ENCODE measurements at regions not wholly inside any gene's neighbourhood (a gene's known extent, or its start where the extent isn't known, plus 50 kb on each side); places are given as distances from the start of the nearest gene placed in this dataset.

GRCh38 chr2:5316001-5316490, 376.1 kb upstream of the SOX11 start:
- H3K4me1 ChIP-seq (ENCODE audit: control insufficient read depth, insufficient read depth, low read length), result no peaks in the 10 kb centered on the region
- H3K9me3 ChIP-seq (replicated peaks; ENCODE audit: low read length), result no peaks in the 10 kb centered on the region
- no peaks in the 10 kb centered on the region for H3K27me3 ChIP-seq (ENCODE audit: control insufficient read depth, insufficient read depth, low read length)
- H3K36me3 ChIP-seq (ENCODE audit: insufficient read depth, low read length), result no peaks in the 10 kb centered on the region
- H3K4me3 ChIP-seq (ENCODE audit: low read length), result no peak overlapping the region
- no peak overlapping the region for H3K9ac ChIP-seq (ENCODE audit: low read depth, low read length)
- H3K4me2 ChIP-seq (ENCODE audit: low read length), result no peak overlapping the region

GRCh38 chr2:5319493-5319892, 372.7 kb upstream of the SOX11 start:
- H3K27me3 ChIP-seq (ENCODE audit: control insufficient read depth, insufficient read depth, low read length), result no peaks in the 10 kb centered on the region

DNA sequence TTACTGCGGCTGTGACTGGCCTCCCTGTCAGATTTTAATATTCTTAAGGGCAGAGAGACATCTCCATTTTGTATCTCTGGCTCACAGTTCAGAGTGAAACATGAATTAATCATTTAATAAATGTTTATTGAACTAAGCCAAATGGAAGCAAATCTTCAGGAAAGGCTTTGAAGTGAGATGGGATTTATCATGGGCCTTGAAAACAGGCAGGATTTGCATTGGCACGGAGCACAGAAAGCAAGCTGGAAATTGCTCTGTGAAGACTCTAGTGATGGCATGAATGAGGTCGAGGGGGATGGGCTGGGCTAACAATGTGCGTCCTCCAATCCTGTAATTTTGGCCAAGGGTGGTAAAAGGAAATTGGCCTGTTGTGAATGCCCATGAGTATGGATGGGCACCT, 369.8 kb upstream of the SOX11 start:
- no peak overlapping the region for H3K4me2 ChIP-seq (ENCODE audit: low read length)
- no peak overlapping the region for H3K9ac ChIP-seq (ENCODE audit: low read depth, low read length)
- no peaks in the 10 kb centered on the region for H3K4me1 ChIP-seq (ENCODE audit: control insufficient read depth, insufficient read depth, low read length)
- no peaks in the 10 kb centered on the region for H3K36me3 ChIP-seq (ENCODE audit: insufficient read depth, low read length)
- no peaks in the 10 kb centered on the region for H3K9me3 ChIP-seq (replicated peaks; ENCODE audit: low read length)
- no peaks in the 10 kb centered on the region for H3K27me3 ChIP-seq (ENCODE audit: control insufficient read depth, insufficient read depth, low read length)
- no peak overlapping the region for H3K4me3 ChIP-seq (ENCODE audit: low read length)

More at GRCh38 chr2:5319493-5319892, 372.7 kb upstream of the SOX11 start:
- no peaks in the 10 kb centered on the region for H3K9me3 ChIP-seq (replicated peaks; ENCODE audit: low read length)
- H3K4me3 ChIP-seq (ENCODE audit: low read length), result no peak overlapping the region
- no peaks in the 10 kb centered on the region for H3K4me1 ChIP-seq (ENCODE audit: control insufficient read depth, insufficient read depth, low read length)
- H3K4me2 ChIP-seq (ENCODE audit: low read length), result no peak overlapping the region
- H3K9ac ChIP-seq (ENCODE audit: low read depth, low read length), result no peak overlapping the region
- no peaks in the 10 kb centered on the region for H3K36me3 ChIP-seq (ENCODE audit: insufficient read depth, low read length)

DNA sequence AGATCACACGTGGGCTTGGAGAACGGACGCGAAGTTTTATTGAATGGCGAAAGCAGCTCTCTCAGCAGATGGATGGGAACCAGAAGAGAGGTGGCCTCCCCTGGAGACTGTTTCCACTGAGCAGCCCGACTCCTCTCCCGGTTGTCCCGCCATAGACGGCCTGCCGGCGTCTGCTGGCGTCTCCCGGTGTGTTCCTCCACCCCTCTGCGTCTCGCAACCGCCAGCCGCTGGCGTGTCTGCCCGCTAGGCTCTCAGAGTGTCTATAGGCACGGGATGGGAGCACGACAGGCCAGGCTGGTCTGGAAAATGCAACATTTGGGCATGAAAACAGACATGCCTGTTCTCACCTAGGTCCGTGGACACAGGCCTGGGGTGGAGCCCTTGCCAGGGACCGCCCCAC, 366.7 kb upstream of the SOX11 start:
- Histone ChIP-seq H3K4me1 (ENCODE audit: control insufficient read depth, insufficient read depth, low read length) (no peaks in the 10 kb centered on the region), H3K9me3 (replicated peaks; ENCODE audit: low read length) (no peaks in the 10 kb centered on the region), H3K4me3 (ENCODE audit: low read length) (no peak overlapping the region), H3K9ac (ENCODE audit: low read depth, low read length) (no peak overlapping the region), H3K4me2 (ENCODE audit: low read length) (no peak overlapping the region), H3K36me3 (ENCODE audit: insufficient read depth, low read length) (no peaks in the 10 kb centered on the region), H3K27me3 (ENCODE audit: control insufficient read depth, insufficient read depth, low read length) (no peaks in the 10 kb centered on the region)

GRCh38 chr2:5328826-5329225, 363.4 kb upstream of the SOX11 start:
- no peak overlapping the region for H3K9ac ChIP-seq (ENCODE audit: low read depth, low read length)
- H3K27me3 ChIP-seq (ENCODE audit: control insufficient read depth, insufficient read depth, low read length), result no peaks in the 10 kb centered on the region
- H3K36me3 ChIP-seq (ENCODE audit: insufficient read depth, low read length), result no peaks in the 10 kb centered on the region
- H3K9me3 ChIP-seq (replicated peaks; ENCODE audit: low read length), result no peaks in the 10 kb centered on the region
- no peak overlapping the region for H3K4me3 ChIP-seq (ENCODE audit: low read length)
- H3K4me2 ChIP-seq (ENCODE audit: low read length), result no peak overlapping the region
- H3K4me1 ChIP-seq (ENCODE audit: control insufficient read depth, insufficient read depth, low read length), result no peaks in the 10 kb centered on the region

DNA sequence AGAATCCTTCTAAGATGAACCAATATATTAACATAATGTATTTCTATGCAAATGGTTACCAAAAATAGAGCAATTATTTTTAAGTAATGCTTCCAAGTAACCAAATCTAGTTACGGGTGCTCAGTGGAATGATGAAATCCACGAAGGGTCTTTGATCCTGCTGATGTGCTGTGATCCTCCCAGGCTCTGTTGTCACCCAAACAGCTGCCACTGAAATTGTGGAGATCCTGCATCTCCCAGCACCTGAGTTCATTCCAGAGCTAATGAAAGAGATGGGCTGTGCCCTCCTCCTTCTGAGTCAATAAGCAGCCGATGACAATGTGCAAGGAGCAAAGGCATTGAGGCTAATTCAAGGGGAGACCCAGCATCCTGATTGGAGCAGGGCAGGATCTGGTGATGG, 362.4 kb upstream of the SOX11 start:
- Histone ChIP-seq H3K4me1 (ENCODE audit: control insufficient read depth, insufficient read depth, low read length) (no peaks in the 10 kb centered on the region), H3K36me3 (ENCODE audit: insufficient read depth, low read length) (no peaks in the 10 kb centered on the region), H3K9me3 (replicated peaks; ENCODE audit: low read length) (no peaks in the 10 kb centered on the region)

DNA sequence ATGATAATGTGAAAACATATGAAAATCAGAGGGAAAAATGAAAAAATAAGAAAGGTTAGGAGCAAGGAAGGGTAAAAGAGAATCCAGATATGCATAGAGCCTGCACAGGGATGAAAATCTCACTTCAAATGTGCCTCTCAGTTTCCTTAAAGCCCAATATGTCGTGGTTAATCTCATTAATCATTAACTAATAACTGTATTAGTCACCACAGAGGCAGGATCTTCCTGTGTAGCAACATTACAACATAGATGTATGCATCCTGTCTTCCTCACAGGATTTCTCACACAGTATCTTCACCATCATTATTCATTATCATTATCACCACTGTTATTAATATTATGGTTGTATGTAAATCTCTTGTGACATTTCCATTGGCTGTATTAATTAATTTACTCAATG, 361.2 kb upstream of the SOX11 start:
- no peak overlapping the region for H3K9ac ChIP-seq (ENCODE audit: low read depth, low read length)
- no peak overlapping the region for H3K4me3 ChIP-seq (ENCODE audit: low read length)
- H3K36me3 ChIP-seq (ENCODE audit: insufficient read depth, low read length), result no peaks in the 10 kb centered on the region
- no peak overlapping the region for H3K4me2 ChIP-seq (ENCODE audit: low read length)
- H3K4me1 ChIP-seq (ENCODE audit: control insufficient read depth, insufficient read depth, low read length), result no peaks in the 10 kb centered on the region
- H3K9me3 ChIP-seq (replicated peaks; ENCODE audit: low read length), result no peaks in the 10 kb centered on the region
- H3K27me3 ChIP-seq (ENCODE audit: control insufficient read depth, insufficient read depth, low read length), result no peaks in the 10 kb centered on the region

More for the DNA sequence above, 362.4 kb upstream of the SOX11 start:
- Histone ChIP-seq H3K4me2 (ENCODE audit: low read length) (no peak overlapping the region), H3K4me3 (ENCODE audit: low read length) (no peak overlapping the region), H3K9ac (ENCODE audit: low read depth, low read length) (no peak overlapping the region), H3K27me3 (ENCODE audit: control insufficient read depth, insufficient read depth, low read length) (no peaks in the 10 kb centered on the region)

DNA sequence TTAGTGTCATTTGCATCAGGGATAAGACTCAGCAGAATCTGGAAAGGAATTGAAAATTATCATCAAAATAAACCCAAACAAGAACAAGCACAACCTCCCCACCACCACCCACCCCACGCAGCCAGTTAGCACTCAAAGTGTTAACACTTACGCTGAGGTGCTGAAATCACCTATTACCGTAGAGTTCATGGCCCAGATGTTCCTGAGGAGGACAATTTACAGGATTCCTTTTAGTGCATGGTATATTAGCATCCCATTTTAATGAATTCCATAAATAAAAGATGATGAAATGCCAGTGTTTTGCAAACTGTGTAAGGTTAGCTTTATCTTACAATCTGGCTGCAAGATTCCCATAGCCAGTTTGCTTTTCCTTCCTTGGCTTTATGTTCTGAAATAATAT, 359.3 kb upstream of the SOX11 start:
- H3K4me2 ChIP-seq (ENCODE audit: low read length), result no peak overlapping the region
- no peaks in the 10 kb centered on the region for H3K9me3 ChIP-seq (replicated peaks; ENCODE audit: low read length)
- H3K9ac ChIP-seq (ENCODE audit: low read depth, low read length), result no peak overlapping the region
- no peaks in the 10 kb centered on the region for H3K4me1 ChIP-seq (ENCODE audit: control insufficient read depth, insufficient read depth, low read length)
- no peaks in the 10 kb centered on the region for H3K27me3 ChIP-seq (ENCODE audit: control insufficient read depth, insufficient read depth, low read length)
- H3K36me3 ChIP-seq (ENCODE audit: insufficient read depth, low read length), result no peaks in the 10 kb centered on the region
- H3K4me3 ChIP-seq (ENCODE audit: low read length), result no peak overlapping the region

- H3K9ac ChIP-seq (ENCODE audit: low read depth, low read length), result no peak overlapping the region
- no peaks in the 10 kb centered on the region for H3K9me3 ChIP-seq (replicated peaks; ENCODE audit: low read length)
- no peaks in the 10 kb centered on the region for H3K4me1 ChIP-seq (ENCODE audit: control insufficient read depth, insufficient read depth, low read length)
- H3K36me3 ChIP-seq (ENCODE audit: insufficient read depth, low read length), result no peaks in the 10 kb centered on the region
- no peaks in the 10 kb centered on the region for H3K27me3 ChIP-seq (ENCODE audit: control insufficient read depth, insufficient read depth, low read length)
- H3K4me2 ChIP-seq (ENCODE audit: low read length), result no peak overlapping the region
- H3K4me3 ChIP-seq (ENCODE audit: low read length), result no peak overlapping the region
Observed at GRCh38 chr2:5339473-5339872, 352.7 kb upstream of the SOX11 start.

GRCh38 chr2:5343785-5344335, 348.3 kb upstream of the SOX11 start:
- no peaks in the 10 kb centered on the region for H3K36me3 ChIP-seq (ENCODE audit: insufficient read depth, low read length)
- no peak overlapping the region for H3K4me2 ChIP-seq (ENCODE audit: low read length)
- no peak overlapping the region for H3K9ac ChIP-seq (ENCODE audit: low read depth, low read length)
- H3K4me1 ChIP-seq (ENCODE audit: control insufficient read depth, insufficient read depth, low read length), result no peaks in the 10 kb centered on the region
- no peak overlapping the region for H3K4me3 ChIP-seq (ENCODE audit: low read length)
- H3K9me3 ChIP-seq (replicated peaks; ENCODE audit: low read length), result no peaks in the 10 kb centered on the region
- no peaks in the 10 kb centered on the region for H3K27me3 ChIP-seq (ENCODE audit: control insufficient read depth, insufficient read depth, low read length)

DNA sequence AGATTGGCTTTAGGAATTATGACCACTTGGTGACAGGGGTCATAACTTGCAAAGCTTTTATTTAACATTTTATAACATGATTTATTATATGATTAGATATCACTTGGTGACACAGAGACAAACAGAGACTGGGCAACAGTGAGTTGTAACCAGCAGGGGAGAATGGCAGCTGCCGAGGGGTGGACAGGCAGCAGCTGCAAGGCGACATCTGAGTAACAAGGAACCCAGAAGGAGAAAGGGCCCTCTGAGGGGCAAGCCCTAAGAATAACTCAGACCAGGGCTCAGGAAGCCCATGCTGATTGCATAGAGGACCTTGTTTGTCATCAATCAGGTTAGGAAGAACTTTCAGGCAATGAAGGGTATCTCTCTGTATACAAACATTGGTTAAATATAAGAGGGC, 339.9 kb upstream of the SOX11 start:
- Histone ChIP-seq H3K4me1 (ENCODE audit: control insufficient read depth, insufficient read depth, low read length) (no peaks in the 10 kb centered on the region), H3K9ac (ENCODE audit: low read depth, low read length) (no peak overlapping the region), H3K9me3 (replicated peaks; ENCODE audit: low read length) (no peaks in the 10 kb centered on the region), H3K27me3 (ENCODE audit: control insufficient read depth, insufficient read depth, low read length) (no peaks in the 10 kb centered on the region), H3K4me3 (ENCODE audit: low read length) (no peak overlapping the region), H3K4me2 (ENCODE audit: low read length) (no peak overlapping the region), H3K36me3 (ENCODE audit: insufficient read depth, low read length) (no peaks in the 10 kb centered on the region)

DNA sequence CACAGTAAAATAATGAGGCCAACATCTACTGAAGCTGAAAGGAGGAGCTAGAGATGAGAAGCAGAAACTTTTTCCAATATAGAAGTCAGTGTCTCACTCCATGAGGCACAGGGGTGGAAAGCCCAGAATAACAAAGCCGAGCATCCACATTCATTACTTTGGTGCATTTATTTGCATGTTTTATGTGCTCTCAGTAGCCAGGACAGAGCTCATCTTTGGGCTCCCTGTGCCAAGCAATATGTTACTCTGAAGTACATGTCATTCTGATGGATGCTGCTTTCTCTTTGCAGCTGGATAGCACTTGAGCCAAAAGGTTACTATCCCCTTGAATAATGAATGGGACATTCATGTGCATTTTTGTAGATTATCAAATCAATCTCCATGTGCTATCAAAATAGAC, 338.6 kb upstream of the SOX11 start:
- H3K4me2 ChIP-seq (ENCODE audit: low read length), result no peak overlapping the region
- H3K9me3 ChIP-seq (replicated peaks; ENCODE audit: low read length), result no peaks in the 10 kb centered on the region
- H3K4me3 ChIP-seq (ENCODE audit: low read length), result no peak overlapping the region
- no peak overlapping the region for H3K9ac ChIP-seq (ENCODE audit: low read depth, low read length)
- no peaks in the 10 kb centered on the region for H3K27me3 ChIP-seq (ENCODE audit: control insufficient read depth, insufficient read depth, low read length)
- H3K4me1 ChIP-seq (ENCODE audit: control insufficient read depth, insufficient read depth, low read length), result no peaks in the 10 kb centered on the region
- H3K36me3 ChIP-seq (ENCODE audit: insufficient read depth, low read length), result no peaks in the 10 kb centered on the region

All from skeletal muscle satellite cell (primary cell).